ENCODE measurements at regions not wholly inside any gene's neighbourhood (a gene's known extent, or its start where the extent isn't known, plus 50 kb on each side); places are given as distances from the start of the nearest gene placed in this dataset.

- H3K4me2 ChIP-seq (ENCODE audit: low read length): no peak overlapping the region
- no peaks in the 10 kb centered on the region for H3K36me3 ChIP-seq (ENCODE audit: insufficient read depth, low read length)
- no peaks in the 10 kb centered on the region for H3K27me3 ChIP-seq (ENCODE audit: insufficient read depth, low read depth, low read length)
- H3K4me3 ChIP-seq (ENCODE audit: low read length): no peak overlapping the region
- no peaks in the 10 kb centered on the region for H3K79me2 ChIP-seq (replicated peaks; ENCODE audit: insufficient read depth, low read length)
- H4K20me1 ChIP-seq (ENCODE audit: insufficient read depth): no peaks in the 10 kb centered on the region
- no peaks in the 10 kb centered on the region for H3K9me2 ChIP-seq (ENCODE audit: insufficient read depth, low read length)
- H3F3A ChIP-seq (ENCODE audit: insufficient read depth, low read length, poor library complexity, severe bottlenecking): no peaks in the 10 kb centered on the region
- no peak overlapping the region for H2AFZ ChIP-seq (ENCODE audit: low read depth, low read length)
- no peak overlapping the region for H3K9ac ChIP-seq (ENCODE audit: low read length)
- no peaks in the 10 kb centered on the region for H3K9me3 ChIP-seq (ENCODE audit: low read length)
- no peak for TF ChIP-seq POLR2AphosphoS5 (IDR thresholded peaks at IDR 0.05)
- TF ChIP-seq SMC3 (conservative IDR thresholded peaks at IDR 0.05; ENCODE audit: poor library complexity): no peak
- no peak for TF ChIP-seq EP300 (conservative IDR thresholded peaks at IDR 0.05; ENCODE audit: poor library complexity, severe bottlenecking)
- no peak for TF ChIP-seq MXI1 (conservative IDR thresholded peaks at IDR 0.05; ENCODE audit: poor library complexity, severe bottlenecking)
- no peak for TF ChIP-seq RAD21 (conservative IDR thresholded peaks at IDR 0.05)
- H3K27ac ChIP-seq (ENCODE audit: low read length): no peak overlapping the region
Measured at GRCh38 chr15:79209116-79209515, 73.4 kb upstream of the ANKRD34C start.

GRCh38 chr15:79208179-79208578 lies 74.3 kb upstream of the ANKRD34C start:
- Histone ChIP-seq H3K27ac (ENCODE audit: low read length) (no peak overlapping the region), H4K20me1 (ENCODE audit: insufficient read depth) (no peaks in the 10 kb centered on the region), H3K4me2 (ENCODE audit: low read length) (no peak overlapping the region), H3K79me2 (replicated peaks; ENCODE audit: insufficient read depth, low read length) (no peaks in the 10 kb centered on the region), H3K27me3 (ENCODE audit: insufficient read depth, low read depth, low read length) (no peaks in the 10 kb centered on the region), H3K9ac (ENCODE audit: low read length) (no peak overlapping the region), H3K9me2 (ENCODE audit: insufficient read depth, low read length) (no peaks in the 10 kb centered on the region), H3K9me3 (ENCODE audit: low read length) (no peaks in the 10 kb centered on the region), H3K36me3 (ENCODE audit: insufficient read depth, low read length) (no peaks in the 10 kb centered on the region), H3F3A (ENCODE audit: insufficient read depth, low read length, poor library complexity, severe bottlenecking) (no peaks in the 10 kb centered on the region), H2AFZ (ENCODE audit: low read depth, low read length) (no peak overlapping the region), H3K4me3 (ENCODE audit: low read length) (no peak overlapping the region)
- TF ChIP-seq MXI1 (conservative IDR thresholded peaks at IDR 0.05; ENCODE audit: poor library complexity, severe bottlenecking) (no peak), RAD21 (conservative IDR thresholded peaks at IDR 0.05) (no peak), TAF1 (IDR thresholded peaks at IDR 0.05; ENCODE audit: low read depth) (no peak), EZH2 (IDR thresholded peaks at IDR 0.05; ENCODE audit: borderline replicate concordance, insufficient read depth, low read length, poor library complexity, severe bottlenecking) (no peak), EP300 (conservative IDR thresholded peaks at IDR 0.05; ENCODE audit: poor library complexity, severe bottlenecking) (no peak), SMC3 (conservative IDR thresholded peaks at IDR 0.05; ENCODE audit: poor library complexity) (no peak), REST (IDR thresholded peaks at IDR 0.05; ENCODE audit: borderline replicate concordance) (no peak), CTCF (IDR thresholded peaks at IDR 0.05; ENCODE audit: poor library complexity, severe bottlenecking) (no peak), POLR2AphosphoS5 (IDR thresholded peaks at IDR 0.05) (no peak)

Measured in neural cell (in vitro differentiated cells).